CD4-positive, alpha-beta T cell (primary cell): ENCODE measurements at regions not wholly inside any gene's neighbourhood (a gene's known extent, or its start where the extent isn't known, plus 50 kb on each side); places are given as distances from the start of the nearest gene placed in this dataset.

Experiments used
- ATAC-seq: fragments of 200-7000 bp; cut with Tn5 transposase; one replicate; pipeline ENCODE4 v1.10.0; 2022; ENCODE audit warnings: mild to moderate bottlenecking; ENCODE audit not compliant: poor library complexity
- CTCF ChIA-PET: fragments of 350-600 bp; sonication (Branson Sonifier 250); formaldehyde crosslinking; loops from one replicate; lab custom pipeline; 2021; ENCODE audit warnings: antibody characterized with exemption, inconsistent platforms; lab: Charles Lee
- POLR2A ChIA-PET: fragments of 350-600 bp; sonication (Branson Sonifier 250); formaldehyde crosslinking; loops from one replicate; lab custom pipeline; 2021; ENCODE audit warnings: antibody characterized with exemption, inconsistent platforms; lab: Charles Lee
- DNase-seq, 14 experiments: peaks; one replicate each; pipeline ENCODE4 v3.0.0-alpha.2; 2013 to 2020; ENCODE audit warnings: mixed read lengths in 2 of 14
- H3K27ac ChIP-seq, 2 donors: one replicate each; pipeline versions ENCODE4 v1.5.1 to v1.7.0; 2013; ENCODE audit warnings: low read length in 2 of 2, low read depth in 1 of 2, mild to moderate bottlenecking in 1 of 2
- H3K27me3 ChIP-seq, 2 experiments: 1 replicate in 1 of 2; 2 replicates in 1 of 2; pipeline versions ENCODE4 v1.6.1 to v1.7.0; 2013; ENCODE audit warnings: low read length in 2 of 2, control low read depth in 1 of 2, mild to moderate bottlenecking in 1 of 2, moderate library complexity in 1 of 2; ENCODE audit not compliant: insufficient read depth in 2 of 2, control insufficient read depth in 1 of 2
- H3K36me3 ChIP-seq: one replicate; pipeline ENCODE4 v1.6.1; 2013; ENCODE audit warnings: low read length, control low read depth; ENCODE audit not compliant: insufficient read depth
- H3K4me1 ChIP-seq: one replicate; pipeline ENCODE4 v1.6.1; 2013; ENCODE audit warnings: low read length, control low read depth; ENCODE audit not compliant: insufficient read depth
- H3K4me3 ChIP-seq: one replicate; pipeline ENCODE4 v1.5.1; 2013; ENCODE audit warnings: mild to moderate bottlenecking, low read length, moderate library complexity
- H3K9me3 ChIP-seq, 2 experiments: 1 replicate in 1 of 2; 2 replicates in 1 of 2; pipeline versions ENCODE4 v1.6.1 to v1.7.0; 2013; ENCODE audit warnings: low read length in 2 of 2, mild to moderate bottlenecking in 2 of 2, control low read depth in 1 of 2, moderate library complexity in 1 of 2; ENCODE audit not compliant: control insufficient read depth in 1 of 2, insufficient read depth in 1 of 2
- H3K27ac Mint-ChIP-seq: one replicate; pipeline ENCODE4 v1.8.0; 2020; ENCODE audit warnings: mixed read lengths
- H3K27me3 Mint-ChIP-seq: one replicate; pipeline ENCODE4 v1.8.0; 2021; ENCODE audit warnings: mixed read lengths
- H3K36me3 Mint-ChIP-seq: one replicate; pipeline ENCODE4 v1.8.0; 2021; ENCODE audit warnings: low read depth, mixed read lengths
- H3K4me1 Mint-ChIP-seq: one replicate; pipeline ENCODE4 v1.8.0; 2021; ENCODE audit warnings: low read depth, mixed read lengths
- H3K4me3 Mint-ChIP-seq: one replicate; pipeline ENCODE4 v1.8.0; 2020; ENCODE audit warnings: mild to moderate bottlenecking, mixed read lengths
- H3K9me3 Mint-ChIP-seq: one replicate; pipeline ENCODE4 v1.8.0; 2020; ENCODE audit warnings: mixed read lengths
- CTCF ChIP-seq: fragments of 200-600 bp; IDR thresholded peaks from one replicate; pipeline ENCODE4 v1.8.0; 2022; ENCODE audit warnings: antibody characterized with exemption, mild to moderate bottlenecking
- intact Hi-C, 2 experiments: fragments of 100-400 bp; cut with DNase I in 1 of 2; cut with micrococcal nuclease in 1 of 2; formaldehyde crosslinking; loops; one replicate each; pipeline versions ENCODE4 v1.15.1 to v1.9.0; 2023 to 2025; cut with DNase I, micrococcal nuclease

- no peak overlapping the region for H3K27ac ChIP-seq
- H3K27ac Mint-ChIP-seq = no peak overlapping the region
- CTCF ChIA-PET = no interaction called here
- POLR2A ChIA-PET = no interaction called here
- TF ChIP-seq CTCF = no peak
- peaks cover 0 to 8% of the 10 kb centered on the region in 2 experiments for H3K9me3 ChIP-seq
- DNase-seq (no peak), ATAC-seq (no peak)
- H3K4me1 Mint-ChIP-seq = no peaks in the 10 kb centered on the region
- no peaks in the 10 kb centered on the region for H3K36me3 ChIP-seq
- no peaks in the 10 kb centered on the region for H3K4me1 ChIP-seq
- intact Hi-C loops = no loop called here
- H3K9me3 Mint-ChIP-seq = peaks cover 6% of the 10 kb centered on the region
- H3K4me3 ChIP-seq = no peak overlapping the region
- no peaks in the 10 kb centered on the region for H3K27me3 ChIP-seq
- H3K4me3 Mint-ChIP-seq = no peak overlapping the region
- H3K27me3 Mint-ChIP-seq = no peaks in the 10 kb centered on the region
- no peaks in the 10 kb centered on the region for H3K36me3 Mint-ChIP-seq
Measured at GRCh38 chr2:51237626-51238271, 205.8 kb upstream of the NRXN1 start.

GRCh38 chr2:51232027-51232426 is 200.1 kb upstream of the NRXN1 start:
- Mint-ChIP-seq H3K4me1 (no peaks in the 10 kb centered on the region), H3K4me3 (no peak overlapping the region), H3K36me3 (no peaks in the 10 kb centered on the region), H3K27me3 (no peaks in the 10 kb centered on the region), H3K27ac (no peak overlapping the region), H3K9me3 (peaks cover 10% of the 10 kb centered on the region)
- peaks cover 4 to 11% of the 10 kb centered on the region in 2 experiments for H3K9me3 ChIP-seq
- ChIA-PET POLR2A (no interaction called here), CTCF (no interaction called here)
- no peak overlapping the region for H3K27ac ChIP-seq
- no peak for TF ChIP-seq CTCF
- intact Hi-C loops = no loop called here
- no peaks in the 10 kb centered on the region for H3K36me3 ChIP-seq
- H3K4me1 ChIP-seq = no peaks in the 10 kb centered on the region
- no peaks in the 10 kb centered on the region for H3K27me3 ChIP-seq
- no peak for ATAC-seq
- DNase-seq = no peak
- H3K4me3 ChIP-seq = no peak overlapping the region

- CTCF ChIA-PET = no interaction called here
- POLR2A ChIA-PET = no interaction called here
- H3K36me3 ChIP-seq = no peaks in the 10 kb centered on the region
- H3K27ac ChIP-seq = no peak overlapping the region
- no peak overlapping the region for H3K4me3 ChIP-seq
- H3K9me3 ChIP-seq = peaks cover 4 to 11% of the 10 kb centered on the region in 2 experiments
- intact Hi-C loops = no loop called here
- no peak for ATAC-seq
- no peaks in the 10 kb centered on the region for H3K27me3 ChIP-seq
- Mint-ChIP-seq H3K27ac (no peak overlapping the region), H3K36me3 (no peaks in the 10 kb centered on the region), H3K9me3 (peaks cover 11% of the 10 kb centered on the region), H3K4me1 (no peaks in the 10 kb centered on the region), H3K27me3 (no peaks in the 10 kb centered on the region), H3K4me3 (no peak overlapping the region)
- no peak for TF ChIP-seq CTCF
- DNase-seq = no peak
- no peaks in the 10 kb centered on the region for H3K4me1 ChIP-seq
Measured at GRCh38 chr2:51231071-51231470, 199.1 kb upstream of the NRXN1 start.
